Ovary (tissue), 7 donors: ENCODE measurements at regions not wholly inside any gene's neighbourhood (a gene's known extent, or its start where the extent isn't known, plus 50 kb on each side); places are given as distances from the start of the nearest gene placed in this dataset.

Experiments
- DNase-seq, 5 donors: peaks; one replicate each; pipeline ENCODE4 v3.0.0-alpha.2; 2019 to 2020
- H3K27ac ChIP-seq, 2 donors: fragments of 200-600 bp; one replicate each; pipeline versions ENCODE4 v1.5.1 to v1.8.0; 2019 to 2022
- H3K27me3 ChIP-seq: fragments of 200-600 bp; one replicate; pipeline ENCODE4 v1.8.0; 2022
- H3K36me3 ChIP-seq: fragments of 200-600 bp; sonication (generic); one replicate; pipeline ENCODE4 v1.5.1; 2019
- H3K4me1 ChIP-seq: one replicate; pipeline ENCODE4 v1.8.1; 2013; ENCODE audit warnings: mild to moderate bottlenecking, moderate library complexity; ENCODE audit not compliant: insufficient read depth
- H3K4me3 ChIP-seq: fragments of 200-600 bp; sonication (generic); one replicate; pipeline ENCODE4 v1.5.1; 2017
- H3K9me3 ChIP-seq, 2 donors: fragments of 200-600 bp in 1 of 2; sonication (generic) in 1 of 2; one replicate each; pipeline versions ENCODE4 v1.5.1 to v1.8.1; 2013 to 2019; ENCODE audit warnings: mild to moderate bottlenecking in 1 of 2, moderate library complexity in 1 of 2
- EP300 ChIP-seq: sonication (generic); formaldehyde crosslinking; IDR thresholded peaks from one replicate; pipeline ENCODE4 v1.6.1; 2017; ENCODE audit warnings: antibody characterized with exemption
- POLR2A ChIP-seq: fragments of 450-650 bp; IDR thresholded peaks from one replicate; pipeline ENCODE4 v1.6.1; 2017; ENCODE audit warnings: antibody characterized with exemption, mild to moderate bottlenecking, moderate library complexity
- WGBS, 3 donors: extraction: QIAGEN DNeasy Blood & Tissue Kit in 1 of 3; methylation state at CpG; one replicate each; pipeline versions ENCODE4 v1.1.5 to v1.1.7; 2013 to 2017; 5-methylcytosine and 5-hydroxymethylcytosine counted together
- intact Hi-C, 4 donors: fragments of 100-400 bp; cut with DNase I; formaldehyde crosslinking; loops; one replicate each; pipeline versions ENCODE4 v1.11.0 to v1.15.1; 2022 to 2023
- TF ChIP-seq, protein P1 (sequence below), 3 donors: fragments of 450-650 bp in 2 of 3; fragments of 200-600 bp in 1 of 3; IDR thresholded peaks; one replicate each; pipeline versions ENCODE4 v1.5.1 to v1.8.0; 2016 to 2022; ENCODE audit warnings: antibody characterized with exemption in 3 of 3, mild to moderate bottlenecking in 1 of 3
- donor health status: DM: no; HTN: no; CAD: no; lungs with moderate emphysema.
- donor health status: DM: no; HTN: no; CAD: no.
- donor health status: Bipolar disorder and iron deficiency.
- donor health status: DM: no; HTN: no; CAD: no.
- donor health status: DM: yes; HTN: yes; CAD: no.

GRCh38 chr2:192813341-192813740 is 618.6 kb upstream of the TMEFF2 start:
- H3K27ac ChIP-seq: no peak overlapping the region
- H3K4me1 ChIP-seq: no peaks in the 10 kb centered on the region
- no peaks in the 10 kb centered on the region for H3K27me3 ChIP-seq
- H3K9me3 ChIP-seq: no peaks in the 10 kb centered on the region
- H3K36me3 ChIP-seq: no peaks in the 10 kb centered on the region
- H3K4me3 ChIP-seq: no peak overlapping the region
- DNase-seq: no peak
- no peak for TF ChIP-seq EP300
- TF ChIP-seq POLR2A: no peak
- intact Hi-C loops: no loop called here

DNA sequence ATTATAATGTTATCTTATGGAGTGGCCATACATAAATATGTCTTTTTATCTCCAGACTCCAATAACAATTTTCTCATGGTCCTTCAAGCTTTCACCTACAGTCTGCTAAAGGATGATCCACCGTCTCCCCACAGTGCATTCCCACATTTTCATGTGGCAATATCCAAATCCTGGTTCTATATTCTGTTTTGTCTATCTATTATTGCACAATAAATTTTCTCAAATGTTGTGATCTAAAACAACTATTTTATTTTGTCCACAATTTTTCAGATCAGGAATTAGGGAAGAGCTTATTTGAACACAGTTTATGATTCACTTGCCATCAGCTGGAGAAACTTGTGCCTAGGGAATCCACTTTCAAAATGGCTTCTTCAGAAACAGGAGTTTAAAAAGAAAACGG is 614.4 kb upstream of the TMEFF2 start:
- intact Hi-C loops: no loop called here
- DNase-seq: no peak
- 71 to 88% (median 86%) methylated on average over 2 of the region's 2 CpGs for WGBS, 3 donors

DNA sequence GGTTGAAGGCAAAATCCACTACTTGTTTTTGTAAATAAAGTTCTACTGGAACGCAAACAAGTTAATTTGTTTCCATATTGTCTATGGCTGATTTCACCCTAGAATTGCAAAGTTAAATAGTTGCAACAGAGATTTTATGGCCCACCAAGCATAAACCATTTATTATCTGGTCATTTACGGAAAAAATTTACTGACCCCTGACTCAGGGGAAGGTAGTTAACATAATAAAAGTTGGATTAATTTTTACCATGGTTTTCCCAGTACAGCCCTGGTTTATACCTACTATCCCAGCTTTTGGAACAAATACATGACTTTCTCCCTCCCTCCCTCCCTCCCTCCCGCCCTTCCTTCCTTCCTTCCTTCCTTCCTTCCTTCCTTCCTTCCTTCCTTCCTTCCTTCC is 588.9 kb upstream of the TMEFF2 start:
- 61 to 90% (median 66%) methylated on average over 3 of the region's 3 CpGs for WGBS, 3 donors
- no peak overlapping the region for H3K4me3 ChIP-seq
- TF ChIP-seq EP300: no peak
- TF ChIP-seq POLR2A: no peak
- TF ChIP-seq, protein P1, sequence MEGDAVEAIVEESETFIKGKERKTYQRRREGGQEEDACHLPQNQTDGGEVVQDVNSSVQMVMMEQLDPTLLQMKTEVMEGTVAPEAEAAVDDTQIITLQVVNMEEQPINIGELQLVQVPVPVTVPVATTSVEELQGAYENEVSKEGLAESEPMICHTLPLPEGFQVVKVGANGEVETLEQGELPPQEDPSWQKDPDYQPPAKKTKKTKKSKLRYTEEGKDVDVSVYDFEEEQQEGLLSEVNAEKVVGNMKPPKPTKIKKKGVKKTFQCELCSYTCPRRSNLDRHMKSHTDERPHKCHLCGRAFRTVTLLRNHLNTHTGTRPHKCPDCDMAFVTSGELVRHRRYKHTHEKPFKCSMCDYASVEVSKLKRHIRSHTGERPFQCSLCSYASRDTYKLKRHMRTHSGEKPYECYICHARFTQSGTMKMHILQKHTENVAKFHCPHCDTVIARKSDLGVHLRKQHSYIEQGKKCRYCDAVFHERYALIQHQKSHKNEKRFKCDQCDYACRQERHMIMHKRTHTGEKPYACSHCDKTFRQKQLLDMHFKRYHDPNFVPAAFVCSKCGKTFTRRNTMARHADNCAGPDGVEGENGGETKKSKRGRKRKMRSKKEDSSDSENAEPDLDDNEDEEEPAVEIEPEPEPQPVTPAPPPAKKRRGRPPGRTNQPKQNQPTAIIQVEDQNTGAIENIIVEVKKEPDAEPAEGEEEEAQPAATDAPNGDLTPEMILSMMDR (IDR thresholded peaks at IDR 0.05): no peak
- no peak for DNase-seq
- no peaks in the 10 kb centered on the region for H3K27me3 ChIP-seq
- no peak overlapping the region for H3K27ac ChIP-seq
- intact Hi-C loops: no loop called here
- no peaks in the 10 kb centered on the region for H3K4me1 ChIP-seq
- H3K9me3 ChIP-seq: no peaks in the 10 kb centered on the region
- H3K36me3 ChIP-seq: no peaks in the 10 kb centered on the region

More for the DNA sequence above, 614.4 kb upstream of the TMEFF2 start:
- no peaks in the 10 kb centered on the region for H3K27me3 ChIP-seq
- H3K9me3 ChIP-seq: no peaks in the 10 kb centered on the region
- no peaks in the 10 kb centered on the region for H3K36me3 ChIP-seq
- no peak overlapping the region for H3K27ac ChIP-seq
- TF ChIP-seq, protein P1 (IDR thresholded peaks at IDR 0.05): no peak
- no peak for TF ChIP-seq POLR2A
- TF ChIP-seq EP300: no peak
- no peak overlapping the region for H3K4me3 ChIP-seq
- H3K4me1 ChIP-seq: no peaks in the 10 kb centered on the region

DNA sequence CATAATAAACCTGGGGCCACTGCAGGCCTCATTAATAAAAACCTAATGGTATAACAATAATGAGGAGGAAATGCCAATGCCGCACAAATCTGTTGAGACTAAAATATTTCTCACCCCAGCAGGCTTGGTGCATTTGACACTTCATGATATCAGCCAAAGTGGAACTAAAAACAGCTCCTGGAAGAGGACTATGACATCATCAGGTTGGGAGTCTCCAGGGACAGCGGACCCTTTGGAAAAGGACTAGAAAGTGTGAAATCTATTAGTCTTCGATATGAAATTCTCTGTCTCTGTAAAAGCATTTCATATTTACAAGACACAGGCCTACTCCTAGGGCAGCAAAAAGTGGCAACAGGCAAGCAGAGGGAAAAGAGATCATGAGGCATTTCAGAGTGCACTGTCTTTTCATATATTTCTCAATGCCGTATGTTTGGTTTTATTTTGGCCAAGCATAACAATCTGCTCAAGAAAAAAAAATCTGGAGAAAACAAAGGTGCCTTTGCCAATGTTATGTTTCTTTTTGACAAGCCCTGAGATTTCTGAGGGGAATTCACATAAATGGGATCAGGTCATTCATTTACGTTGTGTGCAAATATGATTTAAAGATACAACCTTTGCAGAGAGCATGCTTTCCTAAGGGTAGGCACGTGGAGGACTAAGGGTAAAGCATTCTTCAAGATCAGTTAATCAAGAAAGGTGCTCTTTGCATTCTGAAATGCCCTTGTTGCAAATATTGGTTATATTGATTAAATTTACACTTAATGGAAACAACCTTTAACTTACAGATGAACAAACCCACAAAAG is 580.9 kb upstream of the TMEFF2 start:
- 35 to 55% (median 39%) methylated on average over 6 of the region's 6 CpGs for WGBS, 3 donors
- H3K4me3 ChIP-seq: no peak overlapping the region
- intact Hi-C loops: no loop called here
- H3K4me1 ChIP-seq: no peaks in the 10 kb centered on the region
- H3K36me3 ChIP-seq: no peaks in the 10 kb centered on the region
- no peak overlapping the region for H3K27ac ChIP-seq
- DNase-seq: no peak
- TF ChIP-seq POLR2A: no peak
- TF ChIP-seq, protein P1 (IDR thresholded peaks at IDR 0.05): no peak
- no peak for TF ChIP-seq EP300
- no peaks in the 10 kb centered on the region for H3K9me3 ChIP-seq
- no peaks in the 10 kb centered on the region for H3K27me3 ChIP-seq

DNA sequence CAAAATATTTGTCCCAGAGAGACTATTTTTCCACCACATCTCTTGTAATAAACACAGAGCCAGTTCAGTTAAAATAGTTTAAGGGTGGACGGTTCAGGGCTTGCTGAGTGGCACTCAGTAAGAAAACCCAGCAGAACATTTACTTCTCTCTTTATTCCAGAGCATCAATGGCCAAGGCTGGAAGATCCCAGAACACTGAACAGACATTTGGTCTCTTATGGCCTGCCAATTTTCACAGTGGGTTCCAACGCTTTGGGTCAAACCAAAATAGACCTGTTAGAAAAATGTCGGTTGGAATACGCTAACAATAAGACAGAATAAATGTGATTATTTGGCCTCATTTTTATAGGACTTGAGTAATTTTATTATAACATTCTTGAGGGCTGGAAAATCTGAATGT is 580.3 kb upstream of the TMEFF2 start:
- Histone ChIP-seq H3K4me3 (no peak overlapping the region), H3K9me3 (no peaks in the 10 kb centered on the region), H3K27ac (no peak overlapping the region), H3K36me3 (no peaks in the 10 kb centered on the region), H3K4me1 (no peaks in the 10 kb centered on the region), H3K27me3 (no peaks in the 10 kb centered on the region)
- DNase-seq: no peak
- TF ChIP-seq, protein P1 (IDR thresholded peaks at IDR 0.05): no peak
- TF ChIP-seq POLR2A: no peak
- no peak for TF ChIP-seq EP300
- intact Hi-C loops: no loop called here
- 60 to 75% (median 64%) methylated on average over 4 of the region's 4 CpGs for WGBS, 3 donors
